GM12878 (cell line): ENCODE measurements at regions not wholly inside any gene's neighbourhood (a gene's known extent, or its start where the extent isn't known, plus 50 kb on each side); places are given as distances from the start of the nearest gene placed in this dataset.

Experiments
- ATAC-seq: fragments of 200-7000 bp; cut with Tn5 transposase; 3 replicates; pipeline ENCODE4 v1.9.1; 2020; ENCODE audit warnings: mild to moderate bottlenecking, moderate library complexity
- BruUV-seq: library from RNA; stranded (reverse); fragments of 400-500 nt; replicated peaks from 2 replicates; lab custom pipeline; 2021; lab: Mats Ljungman, UMichigan
- CTCF ChIA-PET: fragments of 300-600 bp; sonication (Branson Sonifier 250); formaldehyde crosslinking; extraction: SDS; loops from one replicate; lab custom pipeline; 2021; ENCODE audit warnings: inconsistent platforms; lab: Yijun Ruan, JAX
- POLR2A ChIA-PET: fragments of 350-600 bp; formaldehyde crosslinking; extraction: SDS; loops from one replicate; lab custom pipeline; 2021; ENCODE audit warnings: inconsistent platforms; lab: Charles Lee
- RAD21 ChIA-PET: fragments of 300-600 bp; sonication (Branson Sonifier 250); formaldehyde crosslinking; loops from one replicate; lab custom pipeline; 2023; ENCODE audit warnings: antibody characterized with exemption; ENCODE audit not compliant: unreplicated experiment; lab: Charles Lee
- SMC1A ChIA-PET: fragments of 300-600 bp; sonication (Branson Sonifier 250); formaldehyde crosslinking; loops from one replicate; lab custom pipeline; 2023; ENCODE audit not compliant: unreplicated experiment, uncharacterized antibody; lab: Charles Lee
- DNase-seq: peaks from one replicate; pipeline ENCODE4 v3.0.0-alpha.2; 2011; ENCODE audit warnings: low read depth, low spot score
- FAIRE-seq: peaks from 3 replicates; lab custom pipeline; 2011; peaks lifted over from hg19 to GRCh38; lab: Jason Lieb, UNC
- H2AFZ ChIP-seq: 2 replicates; pipeline ENCODE4 v1.6.0; 2011; ENCODE audit warnings: low read depth, low read length, control low read depth; ENCODE audit not compliant: control insufficient read depth
- H3K27ac ChIP-seq: 2 replicates; pipeline ENCODE4 v1.5.1; 2011; ENCODE audit warnings: control low read depth; ENCODE audit not compliant: control insufficient read depth, insufficient read depth
- H3K27me3 ChIP-seq, 2 experiments: replicated peaks in 1 of 2; 2 replicates each; pipeline versions ENCODE4 v1.6.0 to v1.6.1; 2011; ENCODE audit warnings: low read length in 1 of 2; ENCODE audit not compliant: control insufficient read depth in 2 of 2, insufficient read depth in 2 of 2
- H3K36me3 ChIP-seq, 2 experiments: 2 replicates each; pipeline ENCODE4 v1.5.1; 2011; ENCODE audit warnings: low read length in 1 of 2; ENCODE audit not compliant: control insufficient read depth in 2 of 2, insufficient read depth in 2 of 2
- H3K4me1 ChIP-seq: 2 replicates; pipeline ENCODE4 v1.6.1; 2011; ENCODE audit warnings: mild to moderate bottlenecking, low read length, moderate library complexity, mixed read lengths; ENCODE audit not compliant: control insufficient read depth, insufficient read depth
- H3K4me2 ChIP-seq: 2 replicates; pipeline ENCODE4 v1.6.0; 2011; ENCODE audit warnings: control low read depth; ENCODE audit not compliant: control insufficient read depth, insufficient read depth
- H3K4me3 ChIP-seq: fragments of 200-600 bp; sonication (generic); 2 replicates; pipeline ENCODE4 v1.5.1; 2016
- H3K79me2 ChIP-seq: 2 replicates; pipeline ENCODE4 v1.6.0; 2011; ENCODE audit warnings: low read length; ENCODE audit not compliant: control insufficient read depth, insufficient read depth
- H3K9ac ChIP-seq: 2 replicates; pipeline ENCODE4 v1.8.0; 2011; ENCODE audit warnings: low read length, control low read depth, mixed read lengths; ENCODE audit not compliant: control insufficient read depth, insufficient read depth
- H3K9me3 ChIP-seq: replicated peaks from 3 replicates; pipeline ENCODE4 v1.5.1; 2011; ENCODE audit warnings: mild to moderate bottlenecking, low read length; ENCODE audit not compliant: control insufficient read depth, insufficient read depth
- H4K20me1 ChIP-seq: 2 replicates; pipeline ENCODE4 v1.6.0; 2011; ENCODE audit not compliant: control insufficient read depth, insufficient read depth
- ATF3 ChIP-seq: IDR thresholded peaks from 2 replicates; pipeline ENCODE4 v1.6.1; 2011; ENCODE audit warnings: low read depth, mild to moderate bottlenecking, low read length, moderate library complexity, borderline replicate concordance; ENCODE audit errors: extremely low read depth
- E4F1 ChIP-seq: fragments of 450-650 bp; IDR thresholded peaks from 2 replicates; pipeline ENCODE4 v1.6.1; 2018; ENCODE audit warnings: borderline replicate concordance, mild to moderate bottlenecking; ENCODE audit not compliant: partially characterized antibody
- ELK1 ChIP-seq: IDR thresholded peaks from 2 replicates; pipeline ENCODE4 v1.6.1; 2012; ENCODE audit warnings: low read depth, low read length, improper control_type of control experiment
- KAT2A ChIP-seq: conservative IDR thresholded peaks from 2 replicates; pipeline ENCODE4 v1.6.1; 2011; ENCODE audit warnings: low read depth, low read length; ENCODE audit not compliant: control insufficient read depth
- MYB ChIP-seq: fragments of 150-350 bp; IDR thresholded peaks from 2 replicates; pipeline ENCODE4 v1.6.1; 2014; ENCODE audit warnings: mild to moderate bottlenecking, low read depth, low read length, borderline replicate concordance
- NFIC ChIP-seq: IDR thresholded peaks from 2 replicates; pipeline ENCODE4 v1.6.1; 2012; ENCODE audit warnings: low read depth, mild to moderate bottlenecking, inconsistent platforms, low read length, moderate library complexity
- NFYA ChIP-seq: IDR thresholded peaks from 2 replicates; pipeline ENCODE4 v1.6.1; 2011; ENCODE audit warnings: low read depth, mild to moderate bottlenecking, low read length, improper control_type of control experiment, borderline replicate concordance
- PAX5 ChIP-seq: IDR thresholded peaks from 2 replicates; pipeline ENCODE4 v1.6.1; 2011; ENCODE audit warnings: low read depth, low read length, borderline replicate concordance
- PML ChIP-seq: IDR thresholded peaks from 2 replicates; pipeline ENCODE4 v1.6.1; 2012; ENCODE audit warnings: low read length, inconsistent platforms
- TCF12 ChIP-seq: IDR thresholded peaks from 2 replicates; pipeline ENCODE4 v1.6.1; 2011; ENCODE audit warnings: low read depth, mild to moderate bottlenecking, low read length
- USF2 ChIP-seq: IDR thresholded peaks from 2 replicates; pipeline ENCODE4 v1.6.1; 2011; ENCODE audit warnings: low read depth, low read length, improper control_type of control experiment, borderline replicate concordance
- ZNF207 ChIP-seq: fragments of 450-650 bp; IDR thresholded peaks from 2 replicates; pipeline ENCODE4 v1.6.1; 2014; ENCODE audit warnings: antibody characterized with exemption, mild to moderate bottlenecking, borderline replicate concordance
- ZNF384 ChIP-seq: IDR thresholded peaks from 2 replicates; pipeline ENCODE4 v1.6.1; 2012; ENCODE audit warnings: low read depth, mild to moderate bottlenecking, low read length, improper control_type of control experiment, borderline replicate concordance
- WGBS: methylation state at CpG from one replicate; pipeline ENCODE4 v1.1.6; 2016; ENCODE audit warnings: low lambda C conversion rate; ENCODE audit not compliant: insufficient replicate concordance, insufficient coverage; ENCODE audit errors: missing lambda C conversion rate; 5-methylcytosine and 5-hydroxymethylcytosine counted together
- in situ Hi-C: fragments of 300-500 bp; cut with MboI; formaldehyde crosslinking; loops from 9 replicates; pipeline ENCODE4 v1.14.3; 2018; ENCODE audit warnings: mixed read lengths
- intact Hi-C: fragments of 100-400 bp; cut with micrococcal nuclease; formaldehyde crosslinking; loops from one replicate; pipeline ENCODE4 v1.14.2; 2022; ENCODE audit not compliant: unreplicated experiment

GRCh38 chr13:79126706-79127105, 279.3 kb downstream of the RBM26 start:
- FAIRE-seq (no peak), ATAC-seq (no peak), DNase-seq (no peak)
- TF ChIP-seq NFIC (no peak), TCF12 (no peak), ATF3 (no peak)
- BruUV-seq: no TSS peak
- Histone ChIP-seq H2AFZ (no peak overlapping the region), H3K4me3 (no peak overlapping the region), H3K9me3 (no peaks in the 10 kb centered on the region; the same call in 2 of the 3 replicates), H3K27ac (no peak overlapping the region), H3K9ac (no peak overlapping the region), H4K20me1 (no peaks in the 10 kb centered on the region), H3K4me2 (no peak overlapping the region), H3K4me1 (no peaks in the 10 kb centered on the region), H3K36me3 (no peaks in the 10 kb centered on the region), H3K27me3 (no peaks in the 10 kb centered on the region), H3K79me2 (no peaks in the 10 kb centered on the region)
- SMC1A ChIA-PET: no interaction called here
- RAD21 ChIA-PET: no interaction called here
- intact Hi-C loops: no loop called here
- in situ Hi-C loops: no loop called here
- CTCF ChIA-PET: no interaction called here
- POLR2A ChIA-PET: no interaction called here
- 40% methylated on average over 1 of the region's 1 CpG for WGBS

- no peak for ATAC-seq
- H3K9ac ChIP-seq: no peak overlapping the region
- intact Hi-C loops (no loop called here), in situ Hi-C loops (no loop called here)
- CTCF ChIA-PET: no interaction called here
- no peaks in the 10 kb centered on the region; the same call in 2 of the 3 replicates for H3K9me3 ChIP-seq
- H3K4me3 ChIP-seq: no peak overlapping the region
- DNase-seq: no peak
- no peaks in the 10 kb centered on the region for H3K27me3 ChIP-seq
- FAIRE-seq: no peak
- no peaks in the 10 kb centered on the region for H3K36me3 ChIP-seq
- H3K79me2 ChIP-seq: no peaks in the 10 kb centered on the region
- H3K27ac ChIP-seq: no peak overlapping the region
- no TSS peak for BruUV-seq
- no peaks in the 10 kb centered on the region for H4K20me1 ChIP-seq
- SMC1A ChIA-PET: interaction anchor here (1.0 kb wide), 1 partner anchor 13 kb away, joined by 3 read pairs; no protein-coding TSS in a partner anchor
- no peak overlapping the region for H3K4me2 ChIP-seq
- POLR2A ChIA-PET: interaction anchor here (0.6 kb wide), 1 partner anchor 128 kb away, joined by 3 read pairs; no protein-coding TSS in a partner anchor
- WGBS: 92% methylated on average over 2 of the region's 2 CpGs
- H2AFZ ChIP-seq: no peak overlapping the region
- H3K4me1 ChIP-seq: no peaks in the 10 kb centered on the region
- RAD21 ChIA-PET: no interaction called here
- TF ChIP-seq ELK1 (no peak), MYB (no peak), ZNF384 (no peak), NFYA (no peak), PML (no peak), ZNF207 (no peak), E4F1 (no peak), USF2 (no peak), PAX5 (no peak), KAT2A (no peak)
Observed at GRCh38 chr13:79124183-79124582, 281.9 kb downstream of the RBM26 start.
